HG03025 (cell line): ENCODE measurements at regions not wholly inside any gene's neighbourhood (a gene's known extent, or its start where the extent isn't known, plus 50 kb on each side); places are given as distances from the start of the nearest gene placed in this dataset.

Experiments used
- ATAC-seq: cut with Tn5 transposase; IDR thresholded peaks from one replicate; pipeline ENCODE4 v1.9.1; 2021; ENCODE audit warnings: mild to moderate bottlenecking, moderate library complexity; ENCODE audit not compliant: unreplicated experiment, low FRiP score

DNA sequence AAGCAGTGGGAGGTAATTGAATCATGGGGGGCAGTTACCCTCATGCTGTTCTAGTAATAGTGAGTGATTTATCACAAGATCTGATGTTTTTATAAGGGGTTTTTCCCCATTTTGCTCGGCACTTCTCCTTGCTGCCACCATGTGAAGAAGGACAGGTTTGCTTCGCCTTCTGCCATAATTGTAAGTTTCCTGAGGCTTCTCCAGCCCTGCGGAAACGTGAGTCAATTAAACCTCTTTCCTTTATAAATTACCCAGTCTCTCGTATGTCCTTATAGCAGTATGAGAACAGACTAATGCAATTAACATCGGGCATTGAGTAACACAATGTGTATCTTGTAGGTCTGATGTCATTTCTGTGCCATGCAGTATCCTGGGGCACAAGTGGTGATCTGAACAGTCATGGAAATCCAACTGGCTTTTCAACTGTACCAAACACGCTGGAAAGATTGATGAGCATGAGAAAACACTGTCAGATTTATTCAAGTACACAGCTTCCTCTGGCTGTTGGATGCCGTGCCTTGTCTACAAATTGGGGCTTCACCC lies 208.6 kb upstream of the KIAA1217 start:
- ATAC-seq: no peak

- ATAC-seq: no peak
Measured at GRCh38 chr10:24006741-24007140, 202.2 kb upstream of the KIAA1217 start.

- ATAC-seq: no peak
Measured at GRCh38 chr10:24007359-24007758, 201.6 kb upstream of the KIAA1217 start.

- ATAC-seq: no peak
Measured at GRCh38 chr10:24008164-24009091, 200.5 kb upstream of the KIAA1217 start.

GRCh38 chr10:24009115-24009514 lies 199.8 kb upstream of the KIAA1217 start:
- no peak for ATAC-seq

GRCh38 chr10:24009736-24010135 lies 199.2 kb upstream of the KIAA1217 start:
- ATAC-seq: no peak

DNA sequence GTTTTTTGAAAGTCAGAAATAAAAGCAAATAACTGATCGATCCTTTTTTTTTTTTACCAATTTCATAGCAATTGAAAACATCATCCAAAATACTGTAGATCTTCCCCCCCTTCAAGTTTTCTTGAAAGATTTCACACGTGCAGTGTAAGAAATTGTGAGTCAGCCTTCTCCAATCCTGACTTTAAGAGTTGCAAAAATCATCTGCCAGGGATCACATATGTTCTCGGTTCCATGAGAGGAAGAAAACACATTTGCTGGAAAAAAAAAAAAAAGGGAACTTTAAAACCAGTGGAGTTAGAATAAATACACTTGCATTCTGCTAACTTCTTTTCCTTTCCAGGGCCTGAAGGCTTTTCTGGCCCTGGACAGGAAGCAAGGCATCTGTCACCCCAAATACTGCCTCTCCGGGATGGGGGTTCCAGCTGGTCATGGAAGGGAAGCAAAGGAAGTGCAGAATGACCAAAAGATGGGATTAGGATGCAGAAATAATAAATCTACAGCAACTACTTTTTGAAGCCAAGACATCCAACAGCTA lies 198.4 kb upstream of the KIAA1217 start:
- no peak for ATAC-seq

DNA sequence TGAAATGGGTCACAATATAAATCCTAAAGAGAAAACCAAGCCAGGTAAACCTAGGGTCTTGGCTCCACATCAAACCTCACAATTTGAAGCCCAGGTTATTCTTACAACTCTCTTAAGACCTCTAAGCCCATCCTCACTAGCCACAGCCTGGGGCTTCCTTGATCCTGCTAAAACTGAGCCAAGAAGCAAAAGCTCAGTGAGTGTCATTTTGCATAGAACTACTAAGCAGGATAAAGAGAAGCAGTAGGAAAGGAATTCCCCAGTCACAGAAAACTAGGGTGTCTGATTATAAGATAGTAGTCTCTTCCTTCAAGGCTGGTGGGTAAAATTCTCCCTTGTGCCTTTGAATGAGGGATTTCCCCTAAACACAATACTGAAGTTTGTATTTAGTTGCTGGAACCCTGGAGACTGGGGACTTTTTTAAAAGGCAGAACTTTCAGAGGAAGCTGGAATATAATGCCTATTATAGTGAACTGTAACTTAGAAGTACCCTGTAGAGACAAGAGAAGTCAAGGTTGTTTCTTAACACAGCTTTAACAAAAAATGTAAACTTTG lies 196.6 kb upstream of the KIAA1217 start:
- no peak for ATAC-seq

GRCh38 chr10:24027107-24027506 lies 181.8 kb upstream of the KIAA1217 start:
- no peak for ATAC-seq

DNA sequence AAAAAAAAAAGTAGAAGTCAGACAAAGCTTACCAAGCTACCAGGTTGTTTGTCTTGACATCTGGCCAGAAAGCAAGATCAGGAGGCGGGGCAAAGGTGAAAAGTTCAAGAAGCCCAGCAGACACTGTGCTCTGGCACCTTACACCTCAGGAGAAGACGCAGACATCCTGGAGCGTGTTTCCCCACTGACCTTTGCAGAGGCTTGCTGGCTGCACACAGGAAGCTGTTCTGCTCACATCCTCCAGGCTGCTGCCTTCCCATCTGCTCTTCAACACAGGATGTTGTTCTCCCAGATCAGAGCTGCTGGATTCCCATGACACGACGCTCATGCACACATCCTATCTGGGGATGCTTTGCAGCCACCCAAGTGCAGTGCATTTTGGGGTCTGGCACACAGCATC lies 174.4 kb upstream of the KIAA1217 start:
- ATAC-seq: no peak

GRCh38 chr10:24035761-24036160 lies 173.2 kb upstream of the KIAA1217 start:
- no peak for ATAC-seq

DNA sequence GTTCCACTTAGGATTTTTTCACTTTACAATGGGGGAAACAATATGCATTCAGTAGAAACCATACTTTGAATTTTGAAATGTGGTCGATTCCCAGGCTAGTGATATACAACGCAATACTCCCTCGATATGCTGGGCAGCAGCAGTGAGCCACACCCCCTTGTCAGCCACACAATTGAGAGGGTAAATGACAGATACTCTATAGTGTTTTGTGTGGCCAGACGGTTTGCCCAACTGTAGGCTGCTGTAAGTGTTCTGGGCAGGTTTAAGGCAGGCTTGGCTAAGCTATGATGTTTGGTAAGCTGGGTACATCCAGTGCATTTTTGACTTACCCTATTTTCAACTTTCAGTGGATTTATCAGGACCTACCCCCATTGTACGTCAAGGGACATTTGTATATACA lies 169.6 kb upstream of the KIAA1217 start:
- ATAC-seq: no peak

GRCh38 chr10:24039897-24040296 lies 169.0 kb upstream of the KIAA1217 start:
- ATAC-seq: no peak

DNA sequence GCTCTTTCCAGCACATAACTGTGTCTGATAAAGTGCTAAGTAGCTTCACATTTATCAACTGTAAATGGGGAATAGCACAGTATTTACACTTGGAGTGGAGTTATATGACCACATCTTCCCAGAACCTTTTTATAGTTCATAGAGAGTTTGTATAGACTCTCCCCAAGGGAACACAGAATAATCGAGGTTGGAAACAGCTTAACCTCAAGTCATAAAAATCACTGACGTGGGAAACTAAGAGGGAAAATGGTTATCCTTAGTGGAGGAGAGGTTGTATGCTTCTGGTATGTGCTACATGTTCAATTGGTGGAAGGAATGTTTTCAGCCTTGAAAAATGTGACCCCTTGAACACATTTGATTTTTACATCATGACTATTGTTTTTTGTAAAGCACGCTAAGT lies 167.9 kb upstream of the KIAA1217 start:
- no peak for ATAC-seq

GRCh38 chr10:24041834-24042233 lies 167.1 kb upstream of the KIAA1217 start:
- ATAC-seq: no peak

GRCh38 chr10:24042884-24043283 lies 166.1 kb upstream of the KIAA1217 start:
- ATAC-seq: no peak

DNA sequence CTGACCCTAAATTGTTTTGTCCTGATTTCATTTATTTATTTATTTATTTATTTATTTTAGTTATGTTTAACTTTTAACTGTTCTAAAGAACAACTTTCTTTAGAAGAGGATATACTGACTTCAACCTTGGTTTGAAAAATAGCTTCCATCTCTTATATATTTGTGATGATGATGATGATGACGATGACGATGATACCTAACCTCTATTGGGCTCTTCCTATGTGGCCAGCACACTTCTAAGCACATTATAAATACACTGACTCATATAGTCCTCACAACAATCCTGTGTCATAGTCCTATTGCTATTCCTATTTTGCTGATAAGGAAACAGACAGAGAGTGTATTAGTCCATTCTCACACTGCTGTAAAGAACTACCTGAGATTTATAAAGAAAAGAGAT lies 162.9 kb upstream of the KIAA1217 start:
- ATAC-seq: no peak

DNA sequence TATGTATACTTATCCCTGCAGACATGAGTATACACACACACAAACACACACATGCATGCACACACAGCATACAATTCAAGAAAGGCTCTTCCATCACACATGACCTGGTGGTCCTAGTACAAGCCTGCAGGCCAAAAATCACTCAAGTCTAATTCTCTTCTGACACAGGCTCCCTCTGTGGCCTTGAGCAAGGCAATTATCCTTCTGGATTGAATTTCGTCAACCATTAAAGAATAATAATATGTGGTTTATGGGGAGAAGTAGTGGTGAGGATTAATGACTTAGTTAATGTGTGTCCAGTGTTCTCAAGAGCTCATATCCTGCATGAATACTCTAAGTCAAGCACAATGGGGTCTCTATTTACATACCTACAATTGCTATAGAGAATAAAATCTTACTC lies 161.8 kb upstream of the KIAA1217 start:
- no peak for ATAC-seq

DNA sequence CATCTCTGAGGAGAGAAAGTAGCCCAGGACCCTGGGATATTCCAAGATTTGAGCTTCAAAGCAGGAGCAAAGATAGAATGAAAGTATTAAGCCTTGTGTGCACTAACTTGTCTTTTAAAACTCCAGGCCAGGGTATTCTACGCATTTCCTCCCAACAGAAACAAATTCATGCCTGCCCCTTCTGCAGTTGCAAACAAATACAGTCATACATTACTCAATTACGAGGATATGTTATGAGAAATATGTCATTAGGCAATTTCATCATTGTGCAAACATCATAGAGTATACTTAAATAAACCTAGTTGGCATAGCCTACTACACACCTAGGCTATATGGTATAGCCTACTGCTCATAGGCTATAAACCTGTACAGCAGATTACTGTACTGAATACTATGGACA lies 154.5 kb upstream of the KIAA1217 start:
- ATAC-seq: no peak

GRCh38 chr10:24080207-24080606 lies 128.7 kb upstream of the KIAA1217 start:
- ATAC-seq: no peak

GRCh38 chr10:24086296-24087086 lies 122.4 kb upstream of the KIAA1217 start:
- no peak for ATAC-seq
